ENCODE measurements at regions not wholly inside any gene's neighbourhood (a gene's known extent, or its start where the extent isn't known, plus 50 kb on each side); places are given as distances from the start of the nearest gene placed in this dataset.

DNA sequence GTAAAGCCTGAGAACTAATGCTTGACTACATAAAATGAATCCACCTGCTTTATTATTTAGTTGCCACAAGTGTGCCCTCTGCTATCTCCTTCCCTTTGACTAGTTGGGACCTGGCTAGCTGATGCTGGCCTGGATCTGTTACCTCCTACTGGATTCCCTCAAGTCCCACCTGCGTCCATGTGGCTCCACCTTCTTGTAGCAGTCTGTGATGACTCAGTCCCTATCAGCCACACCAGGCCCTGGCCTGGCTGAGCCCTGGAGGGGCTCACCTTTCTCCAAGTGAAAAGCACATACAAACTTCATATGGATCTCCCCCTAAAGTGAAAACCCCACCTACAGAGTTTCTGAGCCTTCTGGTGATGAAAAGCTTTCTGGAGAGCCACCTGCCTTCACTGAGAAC lies 611.4 kb downstream of the SEMA5A start:
- TF ChIP-seq EP300 (IDR thresholded peaks at IDR 0.05; ENCODE audit: borderline replicate concordance in 1 of 2, low read depth in 1 of 2, low read length in 1 of 2) (no peak), TEAD4 (IDR thresholded peaks at IDR 0.05; ENCODE audit: borderline replicate concordance, insufficient read depth) (no peak), MEF2A (IDR thresholded peaks at IDR 0.05; ENCODE audit: borderline replicate concordance, low read depth) (no peak), CHD2 (IDR thresholded peaks at IDR 0.05; ENCODE audit: low read length, partially characterized antibody) (no peak), TCF12 (IDR thresholded peaks at IDR 0.05) (no peak), NFIC (IDR thresholded peaks at IDR 0.05; ENCODE audit: borderline replicate concordance) (no peak), REST (IDR thresholded peaks at IDR 0.05; ENCODE audit: low read depth, low read length) (no peak)
- TF ChIP-seq, protein P1, sequence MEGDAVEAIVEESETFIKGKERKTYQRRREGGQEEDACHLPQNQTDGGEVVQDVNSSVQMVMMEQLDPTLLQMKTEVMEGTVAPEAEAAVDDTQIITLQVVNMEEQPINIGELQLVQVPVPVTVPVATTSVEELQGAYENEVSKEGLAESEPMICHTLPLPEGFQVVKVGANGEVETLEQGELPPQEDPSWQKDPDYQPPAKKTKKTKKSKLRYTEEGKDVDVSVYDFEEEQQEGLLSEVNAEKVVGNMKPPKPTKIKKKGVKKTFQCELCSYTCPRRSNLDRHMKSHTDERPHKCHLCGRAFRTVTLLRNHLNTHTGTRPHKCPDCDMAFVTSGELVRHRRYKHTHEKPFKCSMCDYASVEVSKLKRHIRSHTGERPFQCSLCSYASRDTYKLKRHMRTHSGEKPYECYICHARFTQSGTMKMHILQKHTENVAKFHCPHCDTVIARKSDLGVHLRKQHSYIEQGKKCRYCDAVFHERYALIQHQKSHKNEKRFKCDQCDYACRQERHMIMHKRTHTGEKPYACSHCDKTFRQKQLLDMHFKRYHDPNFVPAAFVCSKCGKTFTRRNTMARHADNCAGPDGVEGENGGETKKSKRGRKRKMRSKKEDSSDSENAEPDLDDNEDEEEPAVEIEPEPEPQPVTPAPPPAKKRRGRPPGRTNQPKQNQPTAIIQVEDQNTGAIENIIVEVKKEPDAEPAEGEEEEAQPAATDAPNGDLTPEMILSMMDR (IDR thresholded peaks at IDR 0.05): no peak

Measured in SK-N-SH (cell line).